Right kidney (tissue), 1 donor: ENCODE measurements at regions not wholly inside any gene's neighbourhood (a gene's known extent, or its start where the extent isn't known, plus 50 kb on each side); places are given as distances from the start of the nearest gene placed in this dataset.
"Not testable (repeated sequence)": the region's sequence is repeated elsewhere in the genome, so short reads cannot be mapped to it uniquely, and the experiment has no call there.

ENCODE experiments used
- DNase-seq: peaks from one replicate; pipeline ENCODE4 v3.0.0-alpha.2; 2016

DNA sequence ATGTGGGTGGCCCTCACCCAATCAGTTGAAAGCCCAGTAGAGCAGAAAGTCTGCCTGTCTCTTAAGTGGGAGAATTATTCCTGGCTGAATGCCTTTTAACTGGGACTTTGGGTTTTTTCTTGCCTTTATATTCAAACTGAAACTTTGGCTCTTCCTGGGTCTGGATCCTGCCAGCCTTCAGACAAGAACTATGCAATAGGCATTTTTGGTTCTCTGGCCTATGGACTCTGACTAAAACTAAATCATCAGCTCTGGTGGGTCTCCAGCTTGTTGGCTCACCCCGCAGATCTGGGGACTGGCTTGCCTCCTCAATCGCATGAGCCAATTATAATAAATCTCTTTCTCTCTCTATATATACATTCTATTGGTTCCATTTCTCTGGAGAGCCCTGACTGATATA is 173.0 kb upstream of the IGF1 start:
- no peak for DNase-seq

DNA sequence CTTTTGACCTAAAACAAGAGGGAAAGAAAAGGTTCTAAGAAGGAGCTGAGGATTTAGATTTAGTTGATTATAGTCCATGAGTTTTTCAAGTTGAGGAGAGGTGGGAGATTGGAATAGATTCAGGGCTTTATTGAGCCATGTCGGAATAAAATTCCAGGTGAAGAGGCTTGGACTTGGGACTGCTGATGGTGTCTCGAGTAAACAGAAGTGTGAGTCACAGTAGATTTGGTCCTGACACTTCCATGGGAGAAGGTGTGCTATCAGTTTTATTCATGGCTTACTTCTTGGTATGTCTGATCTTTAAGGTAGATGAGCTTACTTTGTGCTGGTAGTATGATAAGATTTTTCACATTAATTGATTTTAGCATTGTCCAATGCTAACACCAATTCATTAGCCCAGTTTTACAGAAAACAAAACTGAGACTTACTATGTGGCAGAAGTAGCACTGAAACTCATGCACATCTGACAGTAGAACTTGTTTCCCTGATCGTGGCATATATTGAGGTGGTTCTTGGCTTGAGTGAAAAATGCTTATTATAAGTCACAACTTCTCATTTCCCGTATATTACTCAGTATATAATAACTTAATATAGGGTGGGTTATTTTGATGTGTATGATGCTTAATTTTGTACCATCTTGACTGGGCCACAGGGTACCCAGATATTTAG is 172.4 kb upstream of the IGF1 start:
- DNase-seq = no peak

DNA sequence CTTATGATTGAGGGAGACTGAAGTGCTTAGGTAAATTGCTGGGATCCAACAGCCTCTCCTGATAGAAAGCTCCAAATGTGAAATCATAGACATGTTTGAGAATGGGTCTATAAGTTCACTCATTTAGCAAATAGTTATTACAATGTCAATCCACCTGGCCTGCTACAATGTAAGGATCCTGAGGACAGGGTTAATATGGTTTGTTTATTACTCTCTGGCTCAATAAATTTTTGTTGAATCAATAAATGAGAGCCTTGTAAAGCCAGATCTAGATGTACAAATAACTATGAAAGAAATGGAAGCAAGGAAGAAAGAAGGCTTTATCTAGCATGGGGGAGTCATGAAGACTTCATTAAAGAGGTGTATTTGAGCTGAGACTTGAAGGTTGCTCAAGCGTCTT is 165.6 kb upstream of the IGF1 start:
- DNase-seq = no peak

DNA sequence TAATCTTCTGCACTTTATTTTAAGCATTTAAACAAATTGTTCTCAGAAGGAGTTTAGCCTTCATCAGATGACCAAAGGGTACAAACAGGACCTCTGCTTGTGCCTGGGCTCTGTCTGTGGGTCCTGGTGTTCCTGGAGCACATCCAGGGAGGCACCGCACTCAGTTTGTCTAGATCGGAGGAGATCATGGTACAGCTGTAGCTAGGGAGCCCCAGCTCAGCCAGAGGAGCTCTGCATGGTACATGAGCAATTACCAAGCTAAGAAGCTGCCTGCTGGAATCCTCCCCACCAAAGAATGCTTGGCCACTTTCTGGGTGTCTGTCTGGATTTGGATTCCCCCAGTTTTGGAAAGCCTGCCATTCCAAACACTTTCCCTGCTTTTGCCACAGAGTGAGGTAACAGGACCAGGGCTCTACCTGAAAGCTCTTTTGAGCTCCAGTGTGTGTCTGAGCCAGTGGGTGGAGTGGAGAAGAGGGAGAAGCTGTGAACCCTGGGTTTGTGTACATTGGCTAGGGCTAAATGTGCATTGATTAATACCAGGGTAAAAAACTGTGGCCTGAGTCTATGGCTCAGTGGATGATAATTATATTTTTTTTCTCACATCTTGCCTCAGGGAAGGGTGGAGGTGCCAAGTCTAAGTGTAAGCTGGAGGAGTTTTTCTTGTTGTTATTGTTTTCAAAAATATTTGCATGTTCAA is 163.7 kb upstream of the IGF1 start:
- no peak for DNase-seq

DNA sequence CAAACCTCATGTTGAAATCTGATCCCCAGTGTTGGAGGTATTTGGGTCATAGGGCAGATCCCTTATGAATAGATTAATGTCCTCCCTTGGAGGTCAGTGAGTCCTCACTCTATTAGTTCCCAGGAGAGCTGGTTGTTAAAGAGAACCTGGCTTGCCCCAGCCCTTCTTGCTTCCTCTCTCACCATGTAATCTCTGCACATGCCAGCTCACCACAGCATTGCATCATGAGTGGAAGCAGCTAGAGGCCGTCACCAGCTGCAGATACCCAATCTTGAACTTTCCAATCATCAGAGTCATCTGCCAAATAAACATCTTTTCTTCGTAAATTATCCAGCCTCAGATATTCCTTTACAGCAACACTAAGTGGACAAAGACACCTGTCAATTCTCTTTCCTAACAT is 161.8 kb upstream of the IGF1 start:
- no peak for DNase-seq

DNA sequence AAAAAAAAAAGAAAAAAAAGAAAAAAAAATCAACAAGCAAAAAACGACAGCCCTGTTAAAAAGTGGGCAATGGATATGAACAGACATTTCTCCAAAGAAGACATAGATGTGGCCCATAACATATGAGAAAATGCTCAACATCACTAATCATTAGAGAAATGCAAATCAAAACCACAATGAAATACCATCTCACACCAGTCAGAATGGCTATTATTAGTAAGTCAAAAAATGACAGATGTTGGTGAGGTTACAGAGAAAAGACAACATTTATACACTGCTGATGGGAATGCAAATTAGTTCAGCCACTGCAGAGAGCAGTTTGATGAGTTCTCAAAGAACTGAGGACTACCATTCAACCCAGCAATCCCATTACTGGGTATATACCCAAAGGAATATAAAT is 160.3 kb upstream of the IGF1 start:
- DNase-seq = not testable (repeated sequence)

DNA sequence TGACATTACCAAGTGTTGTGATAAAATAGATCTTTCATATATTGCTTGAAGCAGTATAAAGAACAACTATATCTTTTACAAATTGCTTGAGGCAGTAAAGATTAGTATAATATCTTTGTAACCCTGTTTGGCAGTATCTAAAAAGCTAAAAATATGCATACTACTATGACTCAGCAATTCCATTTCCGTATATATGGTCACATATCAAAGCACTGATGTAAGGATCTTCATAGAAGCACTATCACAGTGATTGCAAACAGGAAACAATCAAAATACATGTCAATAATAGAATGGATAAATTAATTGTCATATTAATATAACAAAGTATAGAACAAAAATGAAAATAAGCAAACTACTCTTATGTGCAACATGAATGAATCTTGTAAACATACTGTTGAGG is 158.4 kb upstream of the IGF1 start:
- no peak for DNase-seq

DNA sequence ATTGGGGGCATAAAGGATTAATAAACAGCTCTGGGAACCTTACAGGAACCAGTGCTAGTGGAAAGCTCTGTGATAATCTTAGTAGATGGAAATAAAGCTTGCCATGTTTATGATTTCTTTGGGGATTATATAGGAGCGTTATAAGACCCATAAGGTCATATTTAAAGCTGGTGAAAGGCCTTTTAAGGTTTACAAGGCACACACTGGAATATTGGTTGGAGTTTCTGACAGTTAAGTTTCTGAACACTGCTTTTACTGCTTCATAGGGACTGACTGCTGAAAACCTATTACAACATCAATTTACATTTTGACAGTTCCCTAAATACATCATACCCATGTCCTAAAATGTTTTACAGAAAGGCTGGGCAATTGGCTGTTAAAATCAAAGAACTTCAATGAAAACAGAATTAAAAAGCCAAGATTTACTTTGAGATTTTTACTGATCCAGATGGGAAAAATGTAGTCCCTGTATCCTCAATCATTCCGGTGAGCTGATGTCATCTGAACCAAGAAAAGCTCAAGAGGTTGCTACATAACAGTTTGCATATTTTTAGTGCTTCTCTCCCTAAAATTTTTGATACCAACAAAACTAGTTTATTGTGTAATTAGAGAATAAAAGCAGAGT is 153.7 kb upstream of the IGF1 start:
- DNase-seq = no peak

DNA sequence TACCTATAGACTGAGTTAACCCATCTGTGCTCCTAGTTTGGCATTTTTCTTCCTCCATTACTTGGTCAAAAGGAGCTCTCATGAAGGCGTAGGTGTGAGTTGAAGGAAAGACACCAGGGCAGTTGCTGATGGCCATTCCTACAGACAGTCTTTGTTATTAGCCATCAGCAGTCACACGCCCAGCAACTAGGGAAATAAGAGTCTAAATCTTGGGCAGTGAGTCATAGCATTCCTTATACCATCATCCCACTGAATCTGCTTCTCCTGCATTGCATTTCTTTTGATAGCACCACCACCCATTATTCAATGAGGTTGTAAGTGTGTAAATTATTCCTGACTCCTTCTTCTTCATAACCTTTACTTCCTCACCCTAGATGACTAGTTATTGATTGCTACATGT is 150.9 kb upstream of the IGF1 start:
- DNase-seq = no peak

DNA sequence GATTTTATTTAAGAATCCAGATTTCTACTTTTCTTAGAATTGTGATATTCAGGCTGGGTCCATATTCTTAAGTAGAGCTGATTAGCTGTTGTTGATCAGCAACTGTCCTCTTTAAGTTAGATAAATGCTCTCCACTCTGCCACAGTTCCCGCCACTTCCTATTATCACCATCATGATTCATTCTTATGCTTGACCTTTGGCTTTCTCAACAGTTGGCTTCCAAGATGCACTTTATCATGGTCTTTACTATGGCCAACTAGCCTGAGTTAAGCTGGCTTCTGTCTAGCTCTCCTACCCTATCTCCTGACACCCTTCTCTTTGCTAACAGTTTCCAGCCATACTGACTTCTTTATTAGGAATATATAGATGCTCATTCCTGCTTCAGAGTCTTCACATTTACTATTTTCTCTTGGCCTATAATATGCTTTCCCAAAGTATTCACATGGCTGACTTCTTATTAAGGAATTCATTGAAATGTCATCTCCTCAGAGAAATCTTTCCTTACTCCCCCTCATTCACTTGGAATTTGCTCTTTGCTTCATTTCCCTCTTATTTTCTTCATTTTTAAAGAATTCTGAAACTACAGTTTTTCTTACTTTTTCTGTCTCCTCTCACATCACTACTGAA is 149.0 kb upstream of the IGF1 start:
- DNase-seq = no peak

DNA sequence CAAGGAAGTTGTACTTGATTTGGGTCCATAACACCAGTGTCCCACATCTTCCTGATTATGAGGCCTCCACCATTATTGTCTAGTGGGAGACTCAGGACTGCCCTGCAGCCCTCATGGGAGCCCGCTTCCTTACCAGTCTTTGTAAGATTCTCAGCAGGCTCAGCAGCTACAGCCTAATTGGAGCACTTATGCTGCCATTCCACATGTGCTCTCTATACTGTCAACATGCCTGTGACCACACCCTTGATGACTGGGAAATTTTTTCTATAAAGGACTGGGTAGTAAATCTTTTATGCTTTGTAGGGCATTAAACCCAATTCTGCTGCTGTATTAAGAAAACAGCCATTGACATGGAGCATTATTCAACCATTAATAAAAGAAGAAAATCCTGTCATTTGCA is 145.5 kb upstream of the IGF1 start:
- DNase-seq = no peak

DNA sequence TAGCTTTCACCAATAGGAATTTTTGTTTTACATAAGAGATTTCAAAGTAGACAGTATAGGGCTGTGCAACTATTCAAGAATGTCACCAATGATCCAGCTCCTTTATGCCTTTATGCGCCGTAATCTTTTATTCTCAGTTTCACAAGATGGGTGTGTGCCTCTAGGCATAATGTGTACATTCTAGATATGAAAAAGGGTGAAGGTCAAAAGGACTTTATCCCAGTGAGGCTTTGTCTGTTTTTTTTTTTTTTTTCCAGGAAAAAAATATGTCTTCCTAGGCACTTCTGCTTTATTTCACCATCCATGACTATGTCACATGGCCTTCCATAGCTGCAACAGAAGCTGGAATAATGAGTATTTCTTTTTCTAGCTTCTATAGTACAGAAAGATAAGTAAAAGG is 142.3 kb upstream of the IGF1 start:
- DNase-seq = no peak

DNA sequence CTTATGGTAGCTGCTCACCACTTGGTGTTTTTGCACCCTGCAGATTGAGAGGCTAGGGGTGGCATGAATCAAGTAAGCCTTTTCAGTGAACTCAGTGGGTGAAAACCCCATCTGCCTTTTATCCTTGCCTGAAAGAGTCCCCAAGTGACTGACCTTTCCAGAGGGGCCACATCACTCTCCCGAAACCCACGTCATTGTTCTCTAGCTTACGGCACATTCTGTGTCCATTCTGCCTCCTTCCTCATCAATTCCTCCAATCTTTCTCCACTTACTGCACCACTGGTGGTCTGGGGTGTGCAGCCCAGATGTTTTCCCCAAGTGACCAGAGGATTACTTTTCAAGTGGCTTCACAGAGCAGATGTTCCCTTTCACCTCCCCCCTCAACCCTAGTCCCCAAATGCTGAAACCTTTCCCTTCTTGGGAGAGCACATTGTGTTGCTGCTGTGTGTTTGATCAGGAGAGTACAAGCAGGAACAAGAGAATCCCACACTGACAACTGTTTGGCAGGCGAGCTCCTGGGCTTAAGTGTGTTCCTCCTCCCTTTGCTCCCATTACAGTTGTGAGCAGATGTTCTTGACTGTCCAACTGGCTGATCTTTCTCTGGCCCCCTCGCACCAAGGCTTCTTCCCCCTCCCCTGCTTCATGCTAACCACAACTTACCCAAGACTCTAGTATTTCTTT is 138.0 kb upstream of the IGF1 start:
- no peak for DNase-seq

DNA sequence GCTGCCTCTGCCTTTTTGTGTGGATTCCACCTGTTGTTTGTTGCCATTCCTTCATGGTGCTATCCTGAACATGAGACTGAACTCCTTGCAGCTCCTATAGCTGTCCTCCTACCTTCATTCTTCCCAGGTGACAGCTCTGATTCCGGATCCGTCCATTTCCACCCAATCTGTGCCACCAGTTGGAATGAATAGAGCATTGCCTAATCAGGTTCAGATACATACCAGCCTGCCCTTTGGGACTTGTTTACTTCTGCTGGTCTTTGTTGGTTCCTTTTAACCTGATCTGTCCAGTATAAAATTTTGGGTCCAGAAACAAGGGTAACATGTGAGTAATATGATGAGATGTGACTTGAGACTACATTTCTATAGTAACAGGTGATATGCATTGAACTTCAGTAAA is 136.3 kb upstream of the IGF1 start:
- no peak for DNase-seq

DNA sequence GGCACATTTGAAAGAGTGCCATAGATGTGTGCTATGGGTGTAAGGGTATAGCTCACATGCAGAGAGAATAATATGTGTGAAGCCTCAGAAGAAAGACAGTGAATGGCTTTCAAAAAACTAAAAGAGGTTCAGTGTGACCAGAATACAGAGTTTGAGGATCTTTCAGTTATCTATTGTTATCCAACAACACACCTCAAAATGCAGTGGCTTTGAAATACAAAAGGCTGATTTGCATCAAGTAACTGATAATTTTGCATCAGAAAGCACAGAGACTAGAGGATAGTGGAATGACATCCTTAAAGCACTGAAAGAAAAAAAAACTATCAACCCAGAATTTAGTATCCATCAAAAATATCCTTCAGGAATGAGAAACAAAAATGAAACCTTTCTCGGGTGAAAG is 131.6 kb upstream of the IGF1 start:
- DNase-seq = no peak

DNA sequence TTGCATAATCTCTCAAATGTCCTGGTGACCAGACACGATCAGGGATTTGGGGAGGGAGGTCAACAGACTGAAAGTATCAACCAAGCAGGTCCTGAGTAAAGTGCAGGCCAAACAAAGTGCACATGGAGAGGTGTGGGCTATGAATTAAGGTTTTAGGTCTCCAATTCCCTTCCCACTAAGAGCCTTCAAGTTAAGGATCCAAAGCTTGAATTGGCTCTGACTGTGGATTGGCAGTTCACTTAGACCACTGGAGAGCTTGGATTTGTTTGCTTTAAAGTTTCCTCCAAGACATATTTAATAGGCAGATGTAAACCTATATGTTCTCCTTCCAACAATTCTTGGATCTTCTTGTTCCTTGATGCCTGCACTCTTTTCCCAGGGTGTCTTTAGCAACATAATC is 129.6 kb upstream of the IGF1 start:
- DNase-seq = no peak

DNA sequence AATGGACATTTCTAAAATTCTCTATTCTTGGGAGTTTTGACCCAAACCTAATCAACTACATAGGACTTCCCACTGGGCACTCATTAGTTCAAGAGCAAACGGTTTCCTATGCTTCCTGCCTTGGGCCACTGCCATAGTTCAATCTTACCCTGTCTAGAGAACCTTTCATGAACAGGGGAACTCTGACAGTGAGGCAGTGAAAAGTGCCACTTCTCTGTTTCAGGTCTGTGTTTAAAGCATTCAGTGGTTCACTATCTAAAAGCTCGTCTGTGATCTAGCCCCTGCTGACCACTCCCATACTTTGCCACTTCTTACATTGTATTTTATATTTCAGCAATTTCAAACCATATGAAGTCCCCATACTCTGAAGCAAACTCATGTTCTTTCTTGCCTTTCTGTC is 122.7 kb upstream of the IGF1 start:
- DNase-seq = no peak

DNA sequence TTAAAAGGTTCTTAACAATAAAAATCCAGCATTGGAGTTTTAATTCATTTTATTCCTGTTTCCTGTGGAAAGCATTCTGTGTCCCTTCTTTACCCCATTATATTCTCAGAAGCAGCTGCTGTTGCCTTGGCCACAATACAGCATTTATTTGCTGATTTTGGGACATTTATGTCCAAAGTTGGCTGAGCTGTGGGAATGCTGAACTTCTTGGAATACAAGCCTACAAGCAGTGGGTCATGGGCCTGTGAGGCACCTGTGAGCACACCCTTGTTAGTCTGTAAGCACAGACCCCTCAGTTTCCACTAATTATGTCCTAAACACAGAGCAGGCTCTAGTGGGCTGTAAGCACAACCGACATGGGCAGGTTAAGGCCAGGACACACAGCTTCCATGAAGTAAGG is 122.2 kb upstream of the IGF1 start:
- DNase-seq = no peak

DNA sequence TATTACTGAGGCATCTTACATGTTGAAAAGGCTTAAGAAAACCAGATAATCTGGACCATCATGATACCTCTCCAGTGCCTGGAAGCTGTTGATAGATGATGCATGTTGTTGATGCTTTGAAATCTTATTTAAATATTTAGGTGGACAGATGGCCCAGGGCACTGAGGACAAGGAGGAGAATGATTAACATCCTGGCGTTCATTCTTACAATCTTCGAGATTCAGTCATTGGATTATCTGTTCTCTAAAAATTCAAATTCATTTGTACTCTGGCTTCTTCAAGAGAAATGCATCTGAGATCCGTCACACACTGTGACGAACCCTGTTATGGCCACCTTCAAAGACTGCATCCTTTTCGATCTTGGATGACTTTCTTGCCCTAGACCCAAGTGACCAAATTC is 121.3 kb upstream of the IGF1 start:
- no peak for DNase-seq

DNA sequence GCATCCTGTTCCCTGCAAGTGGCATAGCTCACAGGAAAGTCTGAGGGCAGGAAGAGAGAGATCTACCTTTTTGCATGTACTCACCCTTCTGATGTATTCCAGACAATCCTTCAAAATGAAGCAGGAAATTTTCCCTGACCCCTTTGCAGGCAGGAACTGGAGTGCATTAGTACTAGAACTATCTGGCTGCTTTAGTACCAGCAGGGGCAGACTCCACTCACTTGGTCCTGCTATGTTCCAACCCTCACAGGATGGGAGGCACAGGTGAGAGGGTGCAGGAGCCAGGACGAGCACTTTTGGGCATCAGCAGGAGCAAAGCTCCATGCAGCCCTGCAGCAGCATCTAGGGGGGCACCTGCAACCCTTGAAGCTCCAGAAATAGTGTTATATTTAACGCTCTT is 116.3 kb upstream of the IGF1 start:
- DNase-seq = no peak

DNA sequence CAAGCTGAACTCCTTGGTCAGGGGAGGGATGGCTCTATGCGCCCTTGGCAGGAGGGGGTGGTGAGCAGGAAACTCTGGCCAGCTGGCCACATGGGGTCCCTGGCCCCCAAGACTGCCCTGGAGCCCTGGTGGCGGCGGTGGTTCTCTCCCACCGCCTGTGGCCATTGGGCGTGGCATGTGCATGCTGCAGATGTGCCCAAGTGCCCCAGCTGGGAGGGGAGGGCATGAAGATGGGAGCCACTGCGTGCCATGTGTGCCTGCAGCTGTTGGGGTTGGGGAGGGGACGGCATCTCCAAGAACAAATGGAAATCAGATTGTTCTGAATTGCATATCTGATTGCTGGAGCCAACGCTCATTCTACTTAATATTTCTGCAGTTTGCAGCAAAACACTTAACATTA is 115.7 kb upstream of the IGF1 start:
- no peak for DNase-seq

DNA sequence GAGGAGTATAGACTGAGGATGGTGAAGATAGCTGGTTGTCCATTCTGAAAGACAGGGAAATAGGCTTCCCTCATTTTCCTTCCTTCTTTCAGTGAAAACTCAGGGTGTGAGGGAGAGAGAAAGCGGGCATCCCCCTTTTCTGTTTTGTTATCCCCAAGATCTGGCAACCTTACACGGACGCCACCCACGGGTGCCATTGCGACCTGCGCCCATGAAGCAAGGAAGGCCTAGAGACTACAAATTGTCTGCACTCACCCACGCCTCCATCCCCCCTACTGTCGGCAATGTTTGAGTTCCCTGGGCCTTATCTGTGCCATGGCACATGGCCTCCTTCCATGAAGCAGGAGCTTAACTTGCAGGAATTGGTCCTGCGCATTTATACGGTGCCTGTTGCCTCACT is 115.0 kb upstream of the IGF1 start:
- no peak for DNase-seq

DNA sequence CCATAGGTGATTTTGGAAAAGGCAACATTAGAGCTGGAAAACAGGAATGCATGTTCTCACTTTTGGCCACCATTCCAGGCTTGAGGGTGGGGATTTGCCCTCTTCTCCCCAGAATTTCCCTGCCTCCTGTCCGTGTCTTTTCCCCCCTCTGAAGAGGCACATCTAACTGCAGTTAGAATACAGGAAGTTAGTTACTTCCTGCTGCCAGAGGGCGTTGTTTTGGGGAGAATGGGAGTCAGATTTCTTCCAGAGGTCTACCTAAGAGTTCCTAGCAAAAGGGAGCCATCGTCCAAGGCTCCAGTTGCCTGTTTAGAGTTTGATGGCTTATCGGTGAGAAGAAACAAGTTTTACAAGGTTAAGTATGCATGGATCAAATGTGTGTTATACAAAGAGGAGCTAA is 112.8 kb upstream of the IGF1 start:
- DNase-seq = no peak
